ENCODE measurements at regions not wholly inside any gene's neighbourhood (a gene's known extent, or its start where the extent isn't known, plus 50 kb on each side); places are given as distances from the start of the nearest gene placed in this dataset.

GRCh38 chr6:4620284-4621151 is 155.7 kb upstream of the CDYL start:
- H3K9me3 ChIP-seq: no peaks in the 10 kb centered on the region
- WGBS, 5 donors: 80 to 94% (median 87%) methylated on average over 12 of the region's 12 CpGs
- H3K4me1 ChIP-seq: no peaks in the 10 kb centered on the region
- no peak for TF ChIP-seq POLR2A (IDR thresholded peaks at IDR 0.05)
- TF ChIP-seq, protein P1, sequence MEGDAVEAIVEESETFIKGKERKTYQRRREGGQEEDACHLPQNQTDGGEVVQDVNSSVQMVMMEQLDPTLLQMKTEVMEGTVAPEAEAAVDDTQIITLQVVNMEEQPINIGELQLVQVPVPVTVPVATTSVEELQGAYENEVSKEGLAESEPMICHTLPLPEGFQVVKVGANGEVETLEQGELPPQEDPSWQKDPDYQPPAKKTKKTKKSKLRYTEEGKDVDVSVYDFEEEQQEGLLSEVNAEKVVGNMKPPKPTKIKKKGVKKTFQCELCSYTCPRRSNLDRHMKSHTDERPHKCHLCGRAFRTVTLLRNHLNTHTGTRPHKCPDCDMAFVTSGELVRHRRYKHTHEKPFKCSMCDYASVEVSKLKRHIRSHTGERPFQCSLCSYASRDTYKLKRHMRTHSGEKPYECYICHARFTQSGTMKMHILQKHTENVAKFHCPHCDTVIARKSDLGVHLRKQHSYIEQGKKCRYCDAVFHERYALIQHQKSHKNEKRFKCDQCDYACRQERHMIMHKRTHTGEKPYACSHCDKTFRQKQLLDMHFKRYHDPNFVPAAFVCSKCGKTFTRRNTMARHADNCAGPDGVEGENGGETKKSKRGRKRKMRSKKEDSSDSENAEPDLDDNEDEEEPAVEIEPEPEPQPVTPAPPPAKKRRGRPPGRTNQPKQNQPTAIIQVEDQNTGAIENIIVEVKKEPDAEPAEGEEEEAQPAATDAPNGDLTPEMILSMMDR (IDR thresholded peaks at IDR 0.05 in 8 of 11, conservative IDR thresholded peaks at IDR 0.05 in 3 of 11): no peak
- no peak for TF ChIP-seq POLR2AphosphoS5 (IDR thresholded peaks at IDR 0.05)
- no peaks in the 10 kb centered on the region for H3K36me3 ChIP-seq
- no peak overlapping the region for H3K27ac ChIP-seq
- no peak for DNase-seq
- intact Hi-C loops (cut with DNase I; ENCODE audit: low total_unique reads): no loop called here
- no peak overlapping the region for H3K4me3 ChIP-seq
- H3K27me3 ChIP-seq (replicated peaks in 1 of 7): peaks cover 0 to 4% (median 0%) of the 10 kb centered on the region in 7 donors

GRCh38 chr6:4616311-4616710 is 159.9 kb upstream of the CDYL start:
- Histone ChIP-seq H3K27me3 (replicated peaks in 1 of 7) (peaks cover 0 to 12% (median 0%) of the 10 kb centered on the region in 7 donors), H3K9me3 (no peaks in the 10 kb centered on the region), H3K27ac (no peak overlapping the region), H3K4me3 (no peak overlapping the region), H3K4me1 (no peaks in the 10 kb centered on the region), H3K36me3 (no peaks in the 10 kb centered on the region)
- 87 to 96% (median 91%) methylated on average over 8 of the region's 8 CpGs for WGBS, 5 donors
- no peak for DNase-seq
- intact Hi-C loops (cut with DNase I; ENCODE audit: low total_unique reads): no loop called here
- TF ChIP-seq, protein P1 (IDR thresholded peaks at IDR 0.05 in 8 of 11, conservative IDR thresholded peaks at IDR 0.05 in 3 of 11): no peak
- TF ChIP-seq POLR2A (IDR thresholded peaks at IDR 0.05): no peak

- H3K27ac ChIP-seq: no peak overlapping the region
- 48 to 86% (median 65%) methylated on average over 3 of the region's 3 CpGs for WGBS, 5 donors
- TF ChIP-seq POLR2A (IDR thresholded peaks at IDR 0.05) (no peak), POLR2AphosphoS5 (IDR thresholded peaks at IDR 0.05) (no peak)
- TF ChIP-seq, protein P1 (IDR thresholded peaks at IDR 0.05 in 8 of 11, conservative IDR thresholded peaks at IDR 0.05 in 3 of 11): no peak
- H3K4me1 ChIP-seq: no peaks in the 10 kb centered on the region
- H3K4me3 ChIP-seq: no peak overlapping the region
- DNase-seq: no peak
- peaks cover 0 to 12% (median 0%) of the 10 kb centered on the region in 7 donors for H3K27me3 ChIP-seq (replicated peaks in 1 of 7)
- H3K9me3 ChIP-seq: no peaks in the 10 kb centered on the region
- H3K36me3 ChIP-seq: no peaks in the 10 kb centered on the region
- intact Hi-C loops (cut with DNase I; ENCODE audit: low total_unique reads): no loop called here
Measured at GRCh38 chr6:4615891-4616290, 160.3 kb upstream of the CDYL start.

DNA sequence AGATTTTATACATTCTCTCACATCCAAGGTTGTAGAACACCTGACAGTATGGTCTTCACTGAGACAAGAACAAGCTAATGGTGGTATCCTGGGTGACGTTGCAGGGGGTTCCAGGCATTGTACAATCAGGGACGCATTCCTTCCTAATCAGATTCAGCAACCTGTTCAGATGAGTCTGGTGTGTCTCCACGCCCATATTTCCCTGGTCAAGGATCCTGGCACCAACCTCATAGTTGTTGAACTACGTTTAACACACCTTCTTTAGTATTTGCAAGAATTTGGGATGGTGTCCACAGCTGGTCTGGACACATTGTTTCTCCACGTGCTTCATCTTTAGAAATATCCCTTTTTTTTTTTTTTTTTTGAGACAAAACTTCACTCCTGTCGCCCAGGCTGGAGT is 161.0 kb upstream of the CDYL start:
- Histone ChIP-seq H3K4me3 (no peak overlapping the region), H3K27ac (no peak overlapping the region), H3K9me3 (no peaks in the 10 kb centered on the region), H3K4me1 (peaks cover 0 to 7% (median 0%) of the 10 kb centered on the region in 6 donors), H3K36me3 (no peaks in the 10 kb centered on the region), H3K27me3 (replicated peaks in 1 of 7) (peaks cover 0 to 12% (median 0%) of the 10 kb centered on the region in 7 donors)
- DNase-seq: no peak
- 68 to 89% (median 82%) methylated on average over 6 of the region's 6 CpGs for WGBS, 5 donors
- TF ChIP-seq POLR2AphosphoS5 (IDR thresholded peaks at IDR 0.05) (no peak), POLR2A (IDR thresholded peaks at IDR 0.05) (no peak)
- TF ChIP-seq, protein P1 (IDR thresholded peaks at IDR 0.05 in 8 of 11, conservative IDR thresholded peaks at IDR 0.05 in 3 of 11): no peak
- intact Hi-C loops (cut with DNase I; ENCODE audit: low total_unique reads): no loop called here

All from spleen (tissue), 11 donors.